Mesenchymal stem cell (in vitro differentiated cells and primary cell): ENCODE measurements at regions not wholly inside any gene's neighbourhood (a gene's known extent, or its start where the extent isn't known, plus 50 kb on each side); places are given as distances from the start of the nearest gene placed in this dataset.

Experiments
- DNase-seq: peaks from one replicate; pipeline ENCODE4 v3.0.0-alpha.2; 2013
- H2AFZ ChIP-seq: one replicate; pipeline ENCODE4 v1.6.1; 2013; ENCODE audit warnings: low read depth, mild to moderate bottlenecking, control low read depth, inconsistent platforms, low read length, moderate library complexity
- H2AK5ac ChIP-seq: 2 replicates; pipeline ENCODE4 v1.6.1; 2013; ENCODE audit warnings: low read length, moderate library complexity, mild to moderate bottlenecking, inconsistent platforms; ENCODE audit not compliant: severe bottlenecking
- H2BK120ac ChIP-seq: one replicate; pipeline ENCODE4 v1.6.1; 2013; ENCODE audit warnings: low read depth, mild to moderate bottlenecking, inconsistent platforms, low read length, moderate library complexity
- H2BK12ac ChIP-seq, 2 experiments: one replicate each; pipeline ENCODE4 v1.6.1; 2013; ENCODE audit warnings: inconsistent platforms in 2 of 2, low read length in 2 of 2, mild to moderate bottlenecking in 2 of 2, moderate library complexity in 2 of 2, control low read depth in 1 of 2
- H2BK15ac ChIP-seq: one replicate; pipeline ENCODE4 v1.6.1; 2013; ENCODE audit warnings: mild to moderate bottlenecking, low read depth, inconsistent platforms; ENCODE audit not compliant: poor library complexity, severe bottlenecking
- H2BK5ac ChIP-seq: 2 replicates; pipeline ENCODE4 v1.6.1; 2013; ENCODE audit warnings: low read depth, mild to moderate bottlenecking, low read length, control low read depth, inconsistent platforms; ENCODE audit not compliant: poor library complexity, severe bottlenecking
- H3K14ac ChIP-seq, 2 experiments: one replicate each; pipeline ENCODE4 v1.6.1; 2013; ENCODE audit warnings: inconsistent platforms in 2 of 2, low read length in 2 of 2, control low read depth in 1 of 2, mild to moderate bottlenecking in 1 of 2, moderate library complexity in 1 of 2
- H3K18ac ChIP-seq, 2 experiments: one replicate each; pipeline ENCODE4 v1.6.1; 2013; ENCODE audit warnings: inconsistent platforms in 2 of 2, low read length in 2 of 2, control low read depth in 1 of 2, low read depth in 1 of 2, mild to moderate bottlenecking in 1 of 2
- H3K23ac ChIP-seq, 2 experiments: one replicate each; pipeline ENCODE4 v1.6.1; 2013; ENCODE audit warnings: inconsistent platforms in 2 of 2, low read length in 2 of 2, mild to moderate bottlenecking in 2 of 2, moderate library complexity in 2 of 2, control low read depth in 1 of 2
- H3K27ac ChIP-seq: 2 replicates; pipeline ENCODE4 v1.5.1; 2013; ENCODE audit warnings: mild to moderate bottlenecking, moderate library complexity, low read length, control low read depth, inconsistent platforms; ENCODE audit not compliant: poor library complexity, severe bottlenecking
- H3K27me3 ChIP-seq, 2 experiments: 2 replicates each; pipeline versions ENCODE4 v1.6.1 to v1.7.0; 2013; ENCODE audit warnings: low read length in 2 of 2, mild to moderate bottlenecking in 2 of 2, moderate library complexity in 2 of 2, control low read depth in 1 of 2, inconsistent platforms in 1 of 2; ENCODE audit not compliant: control insufficient read depth in 1 of 2, insufficient read depth in 1 of 2
- H3K36me3 ChIP-seq, 2 experiments: 2 replicates each; pipeline versions ENCODE4 v1.6.1 to v1.7.0; 2013; ENCODE audit warnings: low read length in 2 of 2, control low read depth in 1 of 2, inconsistent platforms in 1 of 2, low read depth in 1 of 2, mild to moderate bottlenecking in 1 of 2; ENCODE audit not compliant: insufficient read depth in 2 of 2, control insufficient read depth in 1 of 2
- H3K4ac ChIP-seq, 2 experiments: one replicate each; pipeline ENCODE4 v1.6.1; 2013; ENCODE audit warnings: inconsistent platforms in 2 of 2, low read length in 2 of 2, mild to moderate bottlenecking in 2 of 2, moderate library complexity in 2 of 2, control low read depth in 1 of 2, low read depth in 1 of 2
- H3K4me1 ChIP-seq: 2 replicates; pipeline ENCODE4 v1.6.1; 2013; ENCODE audit warnings: low read depth, low read length, control low read depth; ENCODE audit not compliant: control insufficient read depth, insufficient read depth
- H3K4me2 ChIP-seq: 2 replicates; pipeline ENCODE4 v1.6.1; 2013; ENCODE audit warnings: low read length, mild to moderate bottlenecking, inconsistent platforms; ENCODE audit not compliant: poor library complexity, severe bottlenecking
- H3K4me3 ChIP-seq, 2 experiments: 2 replicates each; pipeline versions ENCODE4 v1.5.1 to v1.7.0; 2013; ENCODE audit warnings: low read length in 2 of 2, mild to moderate bottlenecking in 2 of 2, control low read depth in 1 of 2, low read depth in 1 of 2; ENCODE audit not compliant: insufficient read depth in 1 of 2
- H3K79me1 ChIP-seq: replicated peaks from 2 replicates; pipeline ENCODE4 v1.6.1; 2013; ENCODE audit warnings: mild to moderate bottlenecking, control low read depth, low read length, inconsistent platforms; ENCODE audit not compliant: poor library complexity, severe bottlenecking
- H3K9ac ChIP-seq: 2 replicates; pipeline ENCODE4 v1.7.0; 2013; ENCODE audit warnings: mild to moderate bottlenecking, low read length, moderate library complexity
- H3K9me3 ChIP-seq: 2 replicates; pipeline ENCODE4 v1.7.0; 2013; ENCODE audit warnings: mild to moderate bottlenecking, low read length; ENCODE audit not compliant: control insufficient read depth
- H4K8ac ChIP-seq: one replicate; pipeline ENCODE4 v1.6.1; 2013; ENCODE audit warnings: inconsistent platforms, mild to moderate bottlenecking, low read length, moderate library complexity
- H4K91ac ChIP-seq: one replicate; pipeline ENCODE4 v1.6.1; 2013; ENCODE audit warnings: mild to moderate bottlenecking, low read length, inconsistent platforms
- WGBS: methylation state at CpG from one replicate; pipeline ENCODE4 v1.1.7; 2013; ENCODE audit warnings: mixed read lengths; 5-methylcytosine and 5-hydroxymethylcytosine counted together

DNA sequence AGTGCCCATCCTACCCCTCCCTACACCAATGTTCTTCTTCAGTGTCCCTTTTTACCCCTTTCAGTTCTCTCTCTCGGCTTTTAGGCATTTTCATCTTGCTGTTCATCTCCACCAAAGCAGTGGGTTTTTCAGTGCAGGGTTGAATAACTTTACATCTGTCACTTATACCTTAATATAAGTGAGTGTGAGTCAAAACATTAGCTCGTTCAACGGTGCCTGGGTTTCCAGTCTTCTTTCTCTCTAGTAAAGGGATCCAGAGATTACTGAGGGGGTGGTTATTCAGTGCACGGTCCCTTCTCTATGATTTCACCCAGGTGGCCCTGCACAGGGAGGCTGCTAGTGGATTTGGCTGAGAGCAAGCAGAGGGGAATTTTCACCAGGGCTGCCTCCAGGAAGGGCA, 210.6 kb upstream of the CDH5 start:
- Histone ChIP-seq H3K9ac (no peak overlapping the region), H3K4ac (no peak overlapping the region), H3K9me3 (no peaks in the 10 kb centered on the region), H3K23ac (no peak overlapping the region), H3K79me1 (no peaks in the 10 kb centered on the region), H4K8ac (no peak overlapping the region), H3K4me1 (peaks cover 22% of the 10 kb centered on the region), H2BK5ac (no peak overlapping the region), H2AFZ (no peak overlapping the region), H2BK12ac (no peak overlapping the region), H2BK120ac (no peak overlapping the region), H3K4me2 (no peak overlapping the region), H3K36me3 (no peaks in the 10 kb centered on the region), H3K4me3 (no peak overlapping the region), H4K91ac (peak overlapping the region; percentile 43), H3K14ac (no peak overlapping the region), H2AK5ac (peak overlapping the region; percentile 59), H3K27ac (no peak overlapping the region), H2BK15ac (no peak overlapping the region), H3K27me3 (no peaks in the 10 kb centered on the region), H3K18ac (peak overlapping the region in 1 of 2 experiments; percentile 38)
- no peak for DNase-seq
- 92% methylated on average over 3 of the region's 4 CpGs for WGBS

DNA sequence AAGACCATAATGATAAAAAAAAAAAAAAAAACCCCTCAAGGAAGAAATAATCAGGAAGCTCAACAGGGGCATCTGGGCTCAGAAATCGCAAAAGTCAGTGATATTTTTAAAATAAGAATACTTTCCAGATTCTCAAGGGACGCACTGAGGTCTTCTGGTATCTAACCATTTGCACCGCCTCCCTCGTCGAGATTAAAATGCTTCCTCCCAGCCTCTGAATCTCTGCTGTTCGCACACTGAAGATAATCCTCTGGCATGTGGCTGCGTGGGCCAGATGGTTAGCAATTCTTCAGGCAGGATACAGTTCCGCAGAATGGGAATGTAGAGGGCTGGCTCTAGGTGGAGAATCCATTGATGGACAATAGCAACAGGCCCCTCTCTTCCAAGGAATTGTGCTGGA, 211.7 kb upstream of the CDH5 start:
- Histone ChIP-seq H3K36me3 (no peaks in the 10 kb centered on the region), H3K9me3 (no peaks in the 10 kb centered on the region), H3K79me1 (no peaks in the 10 kb centered on the region), H4K8ac (no peak overlapping the region), H3K23ac (no peak overlapping the region), H2BK120ac (no peak overlapping the region), H3K4me1 (peaks cover 24% of the 10 kb centered on the region), H2BK12ac (no peak overlapping the region), H3K14ac (no peak overlapping the region), H3K18ac (no peak overlapping the region), H3K27ac (no peak overlapping the region), H2BK5ac (no peak overlapping the region), H3K9ac (no peak overlapping the region), H4K91ac (no peak overlapping the region), H3K4ac (no peak overlapping the region), H3K4me3 (no peak overlapping the region), H2AK5ac (no peak overlapping the region), H3K4me2 (no peak overlapping the region), H3K27me3 (no peaks in the 10 kb centered on the region), H2AFZ (no peak overlapping the region), H2BK15ac (no peak overlapping the region)
- WGBS, result 86% methylated on average over 8 of the region's 8 CpGs
- no peak for DNase-seq

DNA sequence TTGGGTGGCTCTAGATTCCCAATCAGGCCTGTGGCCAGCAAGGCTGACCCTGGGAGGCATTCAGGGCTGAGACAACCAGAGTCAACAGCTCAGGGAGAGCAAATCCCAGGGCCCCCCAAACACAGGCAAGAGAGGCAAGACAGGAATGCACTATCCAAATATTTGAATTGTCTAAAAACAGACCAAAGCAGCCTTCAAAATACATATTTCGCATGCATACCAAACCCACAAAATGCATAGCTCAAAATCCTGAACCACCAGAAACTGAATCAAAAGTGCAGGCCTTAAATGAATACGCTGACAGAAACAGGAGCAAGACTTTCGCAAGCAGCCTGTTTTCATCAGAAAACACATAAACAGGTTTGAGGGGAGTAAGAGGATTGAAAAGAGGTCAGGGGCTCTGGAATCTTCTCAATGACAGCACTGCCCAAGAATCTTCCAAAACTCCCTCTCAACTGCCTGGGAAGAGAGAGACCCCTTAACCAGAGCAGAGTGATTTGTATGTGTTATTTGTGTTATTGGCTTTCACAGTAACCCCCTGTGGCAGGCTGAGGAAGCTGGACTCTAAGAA, 213.6 kb upstream of the CDH5 start:
- H3K4me2 ChIP-seq, result no peak overlapping the region
- H2BK15ac ChIP-seq, result no peak overlapping the region
- H4K91ac ChIP-seq, result no peak overlapping the region
- H3K27ac ChIP-seq, result peak overlapping the region; percentile 89
- H2AFZ ChIP-seq, result no peak overlapping the region
- no peaks in the 10 kb centered on the region for H3K79me1 ChIP-seq
- no peak overlapping the region for H3K23ac ChIP-seq
- 25% methylated on average over 3 of the region's 3 CpGs for WGBS
- H3K18ac ChIP-seq, result no peak overlapping the region
- peak overlapping the region; percentile 54 for H2BK120ac ChIP-seq
- no peak overlapping the region for H3K9ac ChIP-seq
- H4K8ac ChIP-seq, result peak overlapping the region; percentile 88
- peak overlapping the region; percentile 89 for H2BK5ac ChIP-seq
- H2AK5ac ChIP-seq, result no peak overlapping the region
- no peaks in the 10 kb centered on the region for H3K27me3 ChIP-seq
- DNase-seq, result peak; percentile 68
- H3K9me3 ChIP-seq, result no peaks in the 10 kb centered on the region
- H3K14ac ChIP-seq, result no peak overlapping the region
- H3K36me3 ChIP-seq, result no peaks in the 10 kb centered on the region
- peaks cover 24% of the 10 kb centered on the region for H3K4me1 ChIP-seq
- H2BK12ac ChIP-seq, result peak overlapping the region in 1 of 2 experiments; percentile 75
- no peak overlapping the region for H3K4ac ChIP-seq
- H3K4me3 ChIP-seq, result no peak overlapping the region

DNA sequence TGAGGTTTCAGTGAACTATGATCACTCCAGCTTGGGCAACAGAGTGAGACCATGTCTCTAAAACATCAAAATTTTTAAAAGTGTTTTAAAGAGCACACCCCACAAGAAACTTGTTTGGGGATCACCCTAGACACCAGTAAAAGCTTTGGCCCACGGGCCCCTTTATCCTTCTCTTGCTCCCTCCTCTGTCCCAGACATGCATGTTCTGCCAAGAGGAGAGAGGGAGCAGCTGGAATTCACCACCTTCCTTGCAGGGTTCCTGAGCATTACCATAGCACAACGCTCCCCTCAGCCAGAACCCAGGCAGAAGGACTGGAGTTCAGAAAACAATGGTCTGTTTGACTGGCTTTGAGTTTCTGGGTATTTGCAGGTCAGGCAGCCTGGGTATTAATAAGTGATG, 214.3 kb upstream of the CDH5 start:
- Histone ChIP-seq H3K36me3 (no peaks in the 10 kb centered on the region), H4K91ac (no peak overlapping the region), H2BK15ac (peak overlapping the region; percentile 82), H3K9ac (no peak overlapping the region), H4K8ac (peak overlapping the region; percentile 88), H3K9me3 (no peaks in the 10 kb centered on the region), H3K4ac (peak overlapping the region in 1 of 2 experiments; percentile 66), H3K23ac (no peak overlapping the region), H2AK5ac (peak overlapping the region; percentile 13), H2AFZ (no peak overlapping the region), H2BK12ac (peak overlapping the region; percentile 59 to 75), H3K4me1 (peaks cover 24% of the 10 kb centered on the region), H3K4me2 (no peak overlapping the region), H3K27me3 (no peaks in the 10 kb centered on the region), H2BK120ac (peak overlapping the region; percentile 54), H2BK5ac (peak overlapping the region; percentile 67), H3K4me3 (no peak overlapping the region), H3K14ac (no peak overlapping the region), H3K27ac (peak overlapping the region; percentile 89), H3K18ac (peak overlapping the region; percentile 63 to 73), H3K79me1 (no peaks in the 10 kb centered on the region)
- no peak for DNase-seq
- 98% methylated on average over 2 of the region's 2 CpGs for WGBS
